OCI-LY1 (cell line): ENCODE measurements at regions not wholly inside any gene's neighbourhood (a gene's known extent, or its start where the extent isn't known, plus 50 kb on each side); places are given as distances from the start of the nearest gene placed in this dataset.

ENCODE experiments used
- H2AFZ ChIP-seq: fragments of 200-600 bp; sonication (generic), shearing (Covaris generic); 2 replicates; pipeline ENCODE4 v1.6.0; 2014; ENCODE audit warnings: antibody characterized with exemption, mild to moderate bottlenecking, low read length
- H3F3A ChIP-seq: fragments of 200-600 bp; sonication (generic), shearing (Covaris generic); 2 replicates; pipeline ENCODE4 v1.6.0; 2014; ENCODE audit warnings: mild to moderate bottlenecking, antibody characterized with exemption, low read length, moderate library complexity; ENCODE audit not compliant: insufficient read depth
- H3K27ac ChIP-seq: fragments of 200-600 bp; sonication (generic); 2 replicates; pipeline ENCODE4 v1.5.1; 2014; ENCODE audit warnings: low read length, mixed run types, mild to moderate bottlenecking, low read depth; ENCODE audit not compliant: poor library complexity, severe bottlenecking
- H3K27me3 ChIP-seq: fragments of 200-600 bp; sonication (generic); 2 replicates; pipeline ENCODE4 v1.6.0; 2014; ENCODE audit warnings: antibody characterized with exemption, mild to moderate bottlenecking, low read length, moderate library complexity; ENCODE audit not compliant: insufficient read depth
- H3K36me3 ChIP-seq: fragments of 200-600 bp; sonication (generic); 2 replicates; pipeline ENCODE4 v1.6.1; 2014; ENCODE audit warnings: mild to moderate bottlenecking, antibody characterized with exemption, low read length, moderate library complexity, mixed read lengths; ENCODE audit not compliant: insufficient read depth
- H3K4me1 ChIP-seq: fragments of 200-600 bp; sonication (generic); 2 replicates; pipeline ENCODE4 v1.5.1; 2014; ENCODE audit warnings: mild to moderate bottlenecking, low read length, moderate library complexity; ENCODE audit not compliant: insufficient read depth, severe bottlenecking
- H3K4me2 ChIP-seq: fragments of 200-600 bp; sonication (generic), shearing (Covaris generic); 2 replicates; pipeline ENCODE4 v1.6.1; 2014; ENCODE audit warnings: low read length
- H3K4me3 ChIP-seq: fragments of 200-600 bp; sonication (generic); 2 replicates; pipeline ENCODE4 v1.5.1; 2014; ENCODE audit warnings: low read length, low read depth, mild to moderate bottlenecking, mixed read lengths; ENCODE audit not compliant: poor library complexity, severe bottlenecking
- H3K79me2 ChIP-seq: fragments of 200-600 bp; shearing (Covaris generic); 2 replicates; pipeline ENCODE4 v1.6.1; 2016; ENCODE audit warnings: mixed run types, low read length, mixed read lengths; ENCODE audit not compliant: insufficient read depth
- H3K9ac ChIP-seq: fragments of 200-600 bp; sonication (generic), shearing (Covaris generic); 2 replicates; pipeline ENCODE4 v1.6.1; 2014; ENCODE audit warnings: mild to moderate bottlenecking, low read length, mixed read lengths
- H3K9me2 ChIP-seq: fragments of 200-600 bp; sonication (generic), shearing (Covaris generic); 2 replicates; pipeline ENCODE4 v1.6.1; 2014; ENCODE audit warnings: low read depth, mild to moderate bottlenecking, low read length, mixed read lengths
- H3K9me3 ChIP-seq: fragments of 200-600 bp; shearing (Covaris generic); 2 replicates; pipeline ENCODE4 v1.6.1; 2014; ENCODE audit warnings: low read length, mixed read lengths
- H4K20me1 ChIP-seq: fragments of 200-600 bp; sonication (generic), shearing (Covaris generic); 2 replicates; pipeline ENCODE4 v1.6.0; 2016; ENCODE audit warnings: mild to moderate bottlenecking, low read length; ENCODE audit not compliant: insufficient read depth
- EZH2 ChIP-seq: fragments of 200-600 bp; sonication (generic), shearing (Covaris generic); IDR thresholded peaks from 2 replicates; pipeline ENCODE4 v1.8.0; 2017; ENCODE audit warnings: borderline replicate concordance, mixed run types, mild to moderate bottlenecking, antibody characterized with exemption, low read length, moderate library complexity, mixed read lengths
- TF ChIP-seq, protein P1 (sequence below): fragments of 200-600 bp; sonication (generic), shearing (Covaris generic); IDR thresholded peaks from 2 replicates; pipeline ENCODE4 v1.5.1; 2017; ENCODE audit warnings: mild to moderate bottlenecking, antibody characterized with exemption, low read length, moderate library complexity, mixed read lengths

DNA sequence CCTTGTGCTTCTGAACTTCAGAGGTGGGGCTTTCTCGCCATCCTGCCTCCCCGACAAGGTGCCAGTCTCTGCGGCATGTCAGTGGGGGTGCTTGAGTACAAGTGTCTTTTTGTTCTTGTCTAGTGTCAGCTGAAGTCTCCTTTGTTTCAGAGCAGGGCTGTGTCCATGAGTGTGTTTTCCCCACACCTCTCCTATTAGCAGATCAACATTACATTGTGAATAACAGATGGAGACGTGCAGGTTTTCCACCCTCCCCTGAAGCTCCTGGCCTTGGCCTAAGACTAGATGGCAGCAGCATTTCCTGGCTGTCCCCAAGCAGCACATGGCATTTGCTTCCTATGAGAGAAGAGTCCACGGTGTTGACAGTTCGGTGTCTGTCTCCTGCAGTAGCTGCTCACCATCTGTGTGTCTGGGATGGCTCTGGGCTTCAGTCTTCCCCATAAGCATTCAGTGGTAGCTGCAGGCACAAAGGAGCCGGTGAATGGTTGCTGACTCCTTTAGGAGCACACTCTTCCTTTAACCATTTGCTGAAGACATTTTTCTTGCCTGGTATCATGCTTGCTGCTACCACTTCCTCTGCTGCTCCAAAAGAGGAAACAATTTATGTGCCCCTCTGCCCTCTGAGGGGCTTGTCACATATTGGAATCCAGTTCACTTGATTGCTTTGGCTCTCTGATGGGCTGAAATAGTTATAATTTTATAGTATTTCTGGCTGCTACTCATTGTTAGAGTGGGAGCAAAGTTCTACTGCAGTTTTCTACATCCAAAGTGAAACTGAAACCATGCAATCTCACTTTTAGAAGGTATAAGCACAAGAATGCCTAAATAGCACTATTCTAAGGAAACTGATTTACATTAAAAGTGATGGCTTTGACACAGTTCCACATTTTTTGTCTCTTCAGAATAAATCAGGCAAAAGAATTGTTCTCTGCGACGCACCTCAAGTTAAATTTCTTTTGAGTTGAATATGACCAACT, 913.0 kb downstream of the C6orf118 start:
- H2AFZ ChIP-seq = no peak overlapping the region
- no peaks in the 10 kb centered on the region for H3F3A ChIP-seq
- H3K27ac ChIP-seq = no peak overlapping the region
- H3K27me3 ChIP-seq = no peaks in the 10 kb centered on the region
- no peaks in the 10 kb centered on the region for H3K79me2 ChIP-seq
- no peaks in the 10 kb centered on the region for H3K9me2 ChIP-seq
- H3K9ac ChIP-seq = no peak overlapping the region
- H4K20me1 ChIP-seq = no peaks in the 10 kb centered on the region
- no peaks in the 10 kb centered on the region for H3K36me3 ChIP-seq
- H3K4me1 ChIP-seq = peaks cover 4% of the 10 kb centered on the region
- no peaks in the 10 kb centered on the region for H3K9me3 ChIP-seq
- no peak overlapping the region for H3K4me3 ChIP-seq
- H3K4me2 ChIP-seq = 0 out of 2 replicates have a peak overlapping the region, but pooled peaks have one; percentile 13
- no peak for TF ChIP-seq EZH2
- TF ChIP-seq, protein P1, sequence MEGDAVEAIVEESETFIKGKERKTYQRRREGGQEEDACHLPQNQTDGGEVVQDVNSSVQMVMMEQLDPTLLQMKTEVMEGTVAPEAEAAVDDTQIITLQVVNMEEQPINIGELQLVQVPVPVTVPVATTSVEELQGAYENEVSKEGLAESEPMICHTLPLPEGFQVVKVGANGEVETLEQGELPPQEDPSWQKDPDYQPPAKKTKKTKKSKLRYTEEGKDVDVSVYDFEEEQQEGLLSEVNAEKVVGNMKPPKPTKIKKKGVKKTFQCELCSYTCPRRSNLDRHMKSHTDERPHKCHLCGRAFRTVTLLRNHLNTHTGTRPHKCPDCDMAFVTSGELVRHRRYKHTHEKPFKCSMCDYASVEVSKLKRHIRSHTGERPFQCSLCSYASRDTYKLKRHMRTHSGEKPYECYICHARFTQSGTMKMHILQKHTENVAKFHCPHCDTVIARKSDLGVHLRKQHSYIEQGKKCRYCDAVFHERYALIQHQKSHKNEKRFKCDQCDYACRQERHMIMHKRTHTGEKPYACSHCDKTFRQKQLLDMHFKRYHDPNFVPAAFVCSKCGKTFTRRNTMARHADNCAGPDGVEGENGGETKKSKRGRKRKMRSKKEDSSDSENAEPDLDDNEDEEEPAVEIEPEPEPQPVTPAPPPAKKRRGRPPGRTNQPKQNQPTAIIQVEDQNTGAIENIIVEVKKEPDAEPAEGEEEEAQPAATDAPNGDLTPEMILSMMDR = no peak

DNA sequence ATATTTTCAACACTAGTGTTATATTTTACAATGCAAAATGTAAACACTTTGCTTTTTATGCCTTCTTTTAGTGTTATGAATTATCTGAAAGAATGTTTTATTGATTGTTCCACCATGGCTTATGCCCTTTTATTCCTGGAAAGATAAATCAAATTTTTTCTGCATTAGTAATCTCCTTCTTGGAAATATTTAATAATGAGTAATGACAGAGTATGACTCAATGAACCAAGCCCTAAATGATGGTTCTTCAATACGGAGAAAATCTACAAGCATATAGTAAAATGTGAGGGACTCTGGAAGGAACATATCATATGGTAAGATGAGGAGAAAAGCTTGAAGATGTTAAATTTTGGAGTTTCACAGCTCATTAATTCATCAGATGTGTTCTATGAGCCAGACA, 929.6 kb downstream of the C6orf118 start:
- H3K36me3 ChIP-seq = no peaks in the 10 kb centered on the region
- TF ChIP-seq, protein P1 = no peak
- no peak for TF ChIP-seq EZH2
- no peaks in the 10 kb centered on the region for H3K79me2 ChIP-seq
- H3K27me3 ChIP-seq = no peaks in the 10 kb centered on the region
- H4K20me1 ChIP-seq = no peaks in the 10 kb centered on the region
- H3K4me2 ChIP-seq = no peak overlapping the region
- no peaks in the 10 kb centered on the region for H3K4me1 ChIP-seq
- no peaks in the 10 kb centered on the region for H3K9me3 ChIP-seq
- H3K4me3 ChIP-seq = no peak overlapping the region
- H3K9ac ChIP-seq = no peak overlapping the region
- no peaks in the 10 kb centered on the region for H3K9me2 ChIP-seq
- no peak overlapping the region for H2AFZ ChIP-seq
- H3F3A ChIP-seq = no peaks in the 10 kb centered on the region
- no peak overlapping the region for H3K27ac ChIP-seq

DNA sequence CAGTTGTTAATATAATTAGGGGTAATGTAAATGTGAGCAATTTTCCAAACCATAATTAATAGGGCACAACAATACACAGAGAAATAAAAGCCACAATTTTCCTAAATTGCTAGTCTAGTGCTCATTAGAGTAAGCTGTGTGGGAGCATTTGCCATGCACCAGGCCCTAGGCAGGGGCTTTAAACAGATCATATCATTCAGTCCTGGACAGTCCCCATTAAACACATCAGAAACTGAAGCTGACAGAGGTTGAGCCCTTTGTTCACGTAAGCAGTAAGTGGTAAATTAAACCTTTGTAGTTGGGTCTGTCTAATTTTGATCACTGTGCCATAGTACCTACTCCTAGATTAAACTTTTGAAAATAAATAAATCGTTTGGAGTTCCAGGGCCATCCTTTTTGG, 931.1 kb downstream of the C6orf118 start:
- H3K9ac ChIP-seq = no peak overlapping the region
- H3K9me2 ChIP-seq = no peaks in the 10 kb centered on the region
- no peak overlapping the region for H3K27ac ChIP-seq
- H3K27me3 ChIP-seq = no peaks in the 10 kb centered on the region
- TF ChIP-seq, protein P1 = no peak
- TF ChIP-seq EZH2 = no peak
- no peaks in the 10 kb centered on the region for H3K9me3 ChIP-seq
- no peak overlapping the region for H2AFZ ChIP-seq
- no peaks in the 10 kb centered on the region for H3F3A ChIP-seq
- H3K36me3 ChIP-seq = no peaks in the 10 kb centered on the region
- H3K4me2 ChIP-seq = no peak overlapping the region
- H3K79me2 ChIP-seq = no peaks in the 10 kb centered on the region
- no peak overlapping the region for H3K4me3 ChIP-seq
- no peaks in the 10 kb centered on the region for H4K20me1 ChIP-seq
- H3K4me1 ChIP-seq = no peaks in the 10 kb centered on the region
